HepG2 (cell line): ENCODE measurements at regions not wholly inside any gene's neighbourhood (a gene's known extent, or its start where the extent isn't known, plus 50 kb on each side); places are given as distances from the start of the nearest gene placed in this dataset.

Experiments used
- ATAC-seq: fragments of 200-7000 bp; cut with Tn5 transposase; 3 replicates; pipeline ENCODE4 v1.9.1; 2020; ENCODE audit warnings: mild to moderate bottlenecking, moderate library complexity
- BruUV-seq: library from RNA; stranded (reverse); fragments of 400-500 nt; replicated peaks from 2 replicates; lab custom pipeline; 2021; lab: Mats Ljungman, UMichigan
- CTCF ChIA-PET: fragments of 300-600 bp; formaldehyde crosslinking; extraction: SDS; loops from one replicate; lab custom pipeline; 2021; ENCODE audit warnings: low total read pairs, inconsistent platforms, low intra/inter-chr PET ratio; lab: Yijun Ruan, JAX
- POLR2A ChIA-PET: fragments of 350-600 bp; sonication (Branson Sonifier 250); formaldehyde crosslinking; loops from one replicate; lab custom pipeline; 2020; ENCODE audit warnings: antibody characterized with exemption, inconsistent platforms; lab: Yijun Ruan, JAX
- DNase-seq: peaks from one replicate; pipeline ENCODE4 v3.0.0-alpha.2; 2015; ENCODE audit warnings: low spot score
- FAIRE-seq: peaks from 3 replicates; lab custom pipeline; 2011; peaks lifted over from hg19 to GRCh38; lab: Jason Lieb, UNC
- H2AFZ ChIP-seq: one replicate; pipeline ENCODE4 v1.6.1; 2011; ENCODE audit warnings: low read length, inconsistent platforms
- H3K27ac ChIP-seq: fragments of 300-600 bp; 3 replicates; pipeline ENCODE4 v1.8.0; 2011; ENCODE audit warnings: mixed run types, mild to moderate bottlenecking, mixed read lengths, low read length, inconsistent platforms; ENCODE audit not compliant: insufficient read depth; ENCODE audit errors: extremely low read length
- H3K27me3 ChIP-seq, 2 experiments: fragments of 200-600 bp in 1 of 2; 2 replicates in 1 of 2; 3 replicates in 1 of 2; pipeline versions ENCODE4 v1.6.0 to v1.8.0; 2011; ENCODE audit warnings: low read length in 2 of 2, mild to moderate bottlenecking in 2 of 2, moderate library complexity in 2 of 2, inconsistent platforms in 1 of 2; ENCODE audit not compliant: insufficient read depth in 2 of 2, control insufficient read depth in 1 of 2
- H3K36me3 ChIP-seq, 2 experiments: fragments of 200-600 bp in 1 of 2; replicated peaks in 1 of 2; 2 replicates in 1 of 2; 3 replicates in 1 of 2; pipeline versions ENCODE4 v1.5.1 to v1.8.0; 2011; ENCODE audit warnings: low read length in 2 of 2, inconsistent platforms in 1 of 2; ENCODE audit not compliant: insufficient read depth in 2 of 2, control insufficient read depth in 1 of 2
- H3K4me1 ChIP-seq: 2 replicates; pipeline ENCODE4 v1.5.1; 2012; ENCODE audit warnings: low read length, inconsistent platforms; ENCODE audit not compliant: insufficient read depth
- H3K4me2 ChIP-seq: 2 replicates; pipeline ENCODE4 v1.6.0; 2011; ENCODE audit warnings: low read depth, low read length, inconsistent platforms
- H3K4me3 ChIP-seq, 3 experiments: fragments of 200-600 bp in 1 of 3; sonication (generic), shearing (Covaris generic) in 1 of 3; replicated peaks in 1 of 3; 2 replicates each; pipeline ENCODE4 v1.5.1; 2011 to 2016; ENCODE audit warnings: low read length in 3 of 3, inconsistent platforms in 2 of 3, low read depth in 2 of 3, mild to moderate bottlenecking in 2 of 3, control low read depth in 1 of 3, mixed read lengths in 1 of 3; ENCODE audit not compliant: insufficient read depth in 1 of 3
- H3K79me2 ChIP-seq: one replicate; pipeline ENCODE4 v1.6.1; 2011; ENCODE audit warnings: low read length, inconsistent platforms; ENCODE audit not compliant: insufficient read depth
- H3K9ac ChIP-seq: 2 replicates; pipeline ENCODE4 v1.6.0; 2011; ENCODE audit warnings: mild to moderate bottlenecking, low read depth, low read length, inconsistent platforms; ENCODE audit not compliant: insufficient read depth
- H3K9me3 ChIP-seq: 2 replicates; pipeline ENCODE4 v1.5.1; 2012; ENCODE audit warnings: mild to moderate bottlenecking, low read length
- H4K20me1 ChIP-seq: 2 replicates; pipeline ENCODE4 v1.6.0; 2011; ENCODE audit warnings: inconsistent platforms, mild to moderate bottlenecking, low read length, moderate library complexity; ENCODE audit not compliant: insufficient read depth
- CBFB ChIP-seq: sonication (generic); formaldehyde crosslinking; IDR thresholded peaks from 2 replicates; pipeline ENCODE4 v1.4.0; 2020; ENCODE audit warnings: missing genetic modification reagents
- CHD2 ChIP-seq: IDR thresholded peaks from 2 replicates; pipeline ENCODE4 v1.6.1; 2011; ENCODE audit warnings: low read depth, low read length, improper control_type of control experiment
- GABPB1 ChIP-seq: IDR thresholded peaks from 2 replicates; pipeline ENCODE4 v1.6.1; 2016; ENCODE audit warnings: mild to moderate bottlenecking, missing genetic modification reagents, moderate library complexity, missing compliant biosample characterization
- HNRNPUL1 ChIP-seq: fragments of 200-400 bp; formaldehyde crosslinking; IDR thresholded peaks from 2 replicates; pipeline ENCODE4 v1.6.1; 2017; ENCODE audit warnings: low read depth, mild to moderate bottlenecking, low read length, moderate library complexity
- NPAS2 ChIP-seq: sonication (generic); formaldehyde crosslinking; IDR thresholded peaks from 2 replicates; pipeline ENCODE4 v1.8.0; 2022; ENCODE audit warnings: mild to moderate bottlenecking, missing genetic modification reagents, borderline replicate concordance
- POLR2A ChIP-seq, 2 experiments: IDR thresholded peaks; 2 replicates each; pipeline ENCODE4 v1.6.1; 2011; ENCODE audit warnings: low read depth in 2 of 2, low read length in 2 of 2, mild to moderate bottlenecking in 1 of 2, moderate library complexity in 1 of 2; ENCODE audit not compliant: insufficient read depth in 1 of 2
- RNF2 ChIP-seq: fragments of 450-650 bp; conservative IDR thresholded peaks from 2 replicates; pipeline ENCODE4 v1.6.1; 2016; ENCODE audit warnings: low read depth
- STAG1 ChIP-seq: sonication (generic); formaldehyde crosslinking; IDR thresholded peaks from 2 replicates; pipeline ENCODE4 v1.4.0; 2020; ENCODE audit warnings: missing genetic modification reagents
- ZBTB7B ChIP-seq: sonication (generic); formaldehyde crosslinking; IDR thresholded peaks from 2 replicates; pipeline ENCODE4 v1.4.0; 2020; ENCODE audit warnings: missing genetic modification reagents
- ZNF350 ChIP-seq: sonication (generic); formaldehyde crosslinking; IDR thresholded peaks from 2 replicates; pipeline ENCODE4 v1.4.0; 2020; ENCODE audit warnings: mild to moderate bottlenecking, low read depth, missing genetic modification reagents, borderline replicate concordance
- ZNF446 ChIP-seq: sonication (generic); formaldehyde crosslinking; IDR thresholded peaks from 2 replicates; pipeline ENCODE4 v1.5.0; 2020; ENCODE audit warnings: mild to moderate bottlenecking, missing genetic modification reagents
- ZNF572 ChIP-seq: sonication (generic); formaldehyde crosslinking; IDR thresholded peaks from 2 replicates; pipeline ENCODE4 v1.5.1; 2020; ENCODE audit warnings: mild to moderate bottlenecking, missing genetic modification reagents
- ZNF670 ChIP-seq: sonication (generic); formaldehyde crosslinking; IDR thresholded peaks from 2 replicates; pipeline ENCODE4 v1.8.0; 2022; ENCODE audit warnings: mild to moderate bottlenecking, missing genetic modification reagents, borderline replicate concordance
- WGBS: methylation state at CpG from one replicate; pipeline ENCODE4 v1.1.6; 2017; ENCODE audit warnings: low lambda C conversion rate; 5-methylcytosine and 5-hydroxymethylcytosine counted together
- in situ Hi-C: cut with HindIII; loops from 2 replicates; pipeline ENCODE4 v1.10.0; 2017; ENCODE audit warnings: low pct_unique_long_range_greater_than_20kb; ENCODE audit not compliant: extremely low pct_ligation_motif_present
- intact Hi-C: fragments of 100-400 bp; cut with micrococcal nuclease; formaldehyde crosslinking; loops from one replicate; pipeline ENCODE4 v1.10.0; 2022; ENCODE audit not compliant: unreplicated experiment
- TF ChIP-seq, protein P1 (sequence below), 2 experiments: fragments of 450-650 bp in 1 of 2; sonication (generic) in 1 of 2; formaldehyde crosslinking in 1 of 2; IDR thresholded peaks; 2 replicates each; pipeline versions ENCODE4 v1.6.1 to v1.8.0; 2016 to 2022; ENCODE audit warnings: antibody characterized with exemption in 1 of 2, mild to moderate bottlenecking in 1 of 2, missing genetic modification reagents in 1 of 2
- TF ChIP-seq, protein P2 (sequence below): sonication (generic); formaldehyde crosslinking; IDR thresholded peaks from 2 replicates; pipeline ENCODE4 v1.4.0; 2020; ENCODE audit warnings: missing genetic modification reagents

DNA sequence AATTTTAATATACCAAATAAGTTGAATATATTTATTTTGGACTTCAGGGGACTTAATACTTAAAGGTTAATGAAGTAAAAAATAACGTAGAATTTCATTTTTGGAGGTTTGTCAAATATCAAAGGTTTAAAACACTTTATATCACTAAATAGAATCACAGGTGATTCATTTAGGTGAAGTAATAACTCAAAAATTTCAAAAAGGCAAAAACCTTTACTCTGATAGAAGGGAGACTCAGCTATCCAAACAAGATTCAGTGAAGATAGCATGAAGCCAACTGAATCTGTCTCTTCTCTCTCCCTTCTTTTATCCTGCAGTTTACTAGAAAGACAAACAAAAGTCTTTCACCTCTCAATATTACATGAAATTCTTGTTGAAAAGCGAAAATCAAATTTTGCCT is 110.2 kb upstream of the CYSLTR1 start (continued):
- TF ChIP-seq, protein P1, sequence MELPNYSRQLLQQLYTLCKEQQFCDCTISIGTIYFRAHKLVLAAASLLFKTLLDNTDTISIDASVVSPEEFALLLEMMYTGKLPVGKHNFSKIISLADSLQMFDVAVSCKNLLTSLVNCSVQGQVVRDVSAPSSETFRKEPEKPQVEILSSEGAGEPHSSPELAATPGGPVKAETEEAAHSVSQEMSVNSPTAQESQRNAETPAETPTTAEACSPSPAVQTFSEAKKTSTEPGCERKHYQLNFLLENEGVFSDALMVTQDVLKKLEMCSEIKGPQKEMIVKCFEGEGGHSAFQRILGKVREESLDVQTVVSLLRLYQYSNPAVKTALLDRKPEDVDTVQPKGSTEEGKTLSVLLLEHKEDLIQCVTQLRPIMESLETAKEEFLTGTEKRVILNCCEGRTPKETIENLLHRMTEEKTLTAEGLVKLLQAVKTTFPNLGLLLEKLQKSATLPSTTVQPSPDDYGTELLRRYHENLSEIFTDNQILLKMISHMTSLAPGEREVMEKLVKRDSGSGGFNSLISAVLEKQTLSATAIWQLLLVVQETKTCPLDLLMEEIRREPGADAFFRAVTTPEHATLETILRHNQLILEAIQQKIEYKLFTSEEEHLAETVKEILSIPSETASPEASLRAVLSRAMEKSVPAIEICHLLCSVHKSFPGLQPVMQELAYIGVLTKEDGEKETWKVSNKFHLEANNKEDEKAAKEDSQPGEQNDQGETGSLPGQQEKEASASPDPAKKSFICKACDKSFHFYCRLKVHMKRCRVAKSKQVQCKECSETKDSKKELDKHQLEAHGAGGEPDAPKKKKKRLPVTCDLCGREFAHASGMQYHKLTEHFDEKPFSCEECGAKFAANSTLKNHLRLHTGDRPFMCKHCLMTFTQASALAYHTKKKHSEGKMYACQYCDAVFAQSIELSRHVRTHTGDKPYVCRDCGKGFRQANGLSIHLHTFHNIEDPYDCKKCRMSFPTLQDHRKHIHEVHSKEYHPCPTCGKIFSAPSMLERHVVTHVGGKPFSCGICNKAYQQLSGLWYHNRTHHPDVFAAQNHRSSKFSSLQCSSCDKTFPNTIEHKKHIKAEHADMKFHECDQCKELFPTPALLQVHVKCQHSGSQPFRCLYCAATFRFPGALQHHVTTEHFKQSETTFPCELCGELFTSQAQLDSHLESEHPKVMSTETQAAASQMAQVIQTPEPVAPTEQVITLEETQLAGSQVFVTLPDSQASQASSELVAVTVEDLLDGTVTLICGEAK (IDR thresholded peaks at IDR 0.05), result no peak
- TF ChIP-seq, protein P1 (CRISPR knock-in tag; IDR thresholded peaks at IDR 0.05), result no peak
- TF ChIP-seq CHD2 (no peak), POLR2A (IDR thresholded peaks at IDR 0.05; ENCODE audit: insufficient read depth in 1 of 2, low read depth in 2 of 2, low read length in 2 of 2) (no peak), ZNF572 (CRISPR knock-in tag) (no peak)
- TF ChIP-seq, all 625 proteins: peak for 0

DNA sequence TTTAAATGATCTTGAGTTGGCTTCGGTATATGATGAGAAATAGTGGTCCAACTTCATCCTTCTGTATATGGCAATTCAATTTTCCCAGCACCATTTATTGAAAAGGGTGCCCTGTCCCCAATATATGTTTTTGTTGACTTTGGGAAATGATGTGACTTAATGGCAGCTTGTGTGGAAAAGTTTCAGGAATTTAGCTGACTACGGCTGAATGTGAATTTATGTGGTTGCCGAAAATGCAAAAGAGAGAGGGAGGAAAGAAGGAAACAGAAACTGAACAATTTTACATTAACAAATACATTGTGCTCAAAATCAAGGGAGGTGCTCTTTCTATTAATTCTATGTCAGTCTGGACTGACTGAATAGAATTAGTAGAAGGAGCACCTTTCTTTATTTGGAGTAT is 101.8 kb upstream of the CYSLTR1 start:
- 63% methylated on average over 3 of the region's 3 CpGs for WGBS
- H2AFZ ChIP-seq, result no peak overlapping the region
- no peaks in the 10 kb centered on the region for H3K36me3 ChIP-seq
- no peaks in the 10 kb centered on the region for H4K20me1 ChIP-seq
- ChIA-PET CTCF (no interaction called here), POLR2A (no interaction called here)
- no peaks in the 10 kb centered on the region for H3K79me2 ChIP-seq
- in situ Hi-C loops, result no loop called here
- no TSS peak for BruUV-seq
- FAIRE-seq (no peak), DNase-seq (no peak), ATAC-seq (no peak)
- H3K9me3 ChIP-seq, result no peaks in the 10 kb centered on the region
- H3K27ac ChIP-seq, result no peak overlapping the region
- H3K4me3 ChIP-seq, result no peak overlapping the region
- no peaks in the 10 kb centered on the region for H3K27me3 ChIP-seq
- H3K4me1 ChIP-seq, result no peaks in the 10 kb centered on the region
- intact Hi-C loops, result no loop called here
- no peak overlapping the region for H3K4me2 ChIP-seq
- no peak overlapping the region for H3K9ac ChIP-seq
- TF ChIP-seq ZNF670 (CRISPR knock-in tag) (no peak), ZNF446 (no peak), NPAS2 (no peak), STAG1 (no peak), ZNF350 (CRISPR knock-in tag) (no peak), CBFB (CRISPR knock-in tag) (no peak), ZBTB7B (CRISPR knock-in tag) (no peak), RNF2 (no peak), GABPB1 (CRISPR knock-in tag) (no peak), HNRNPUL1 (no peak)
- TF ChIP-seq, protein P2, sequence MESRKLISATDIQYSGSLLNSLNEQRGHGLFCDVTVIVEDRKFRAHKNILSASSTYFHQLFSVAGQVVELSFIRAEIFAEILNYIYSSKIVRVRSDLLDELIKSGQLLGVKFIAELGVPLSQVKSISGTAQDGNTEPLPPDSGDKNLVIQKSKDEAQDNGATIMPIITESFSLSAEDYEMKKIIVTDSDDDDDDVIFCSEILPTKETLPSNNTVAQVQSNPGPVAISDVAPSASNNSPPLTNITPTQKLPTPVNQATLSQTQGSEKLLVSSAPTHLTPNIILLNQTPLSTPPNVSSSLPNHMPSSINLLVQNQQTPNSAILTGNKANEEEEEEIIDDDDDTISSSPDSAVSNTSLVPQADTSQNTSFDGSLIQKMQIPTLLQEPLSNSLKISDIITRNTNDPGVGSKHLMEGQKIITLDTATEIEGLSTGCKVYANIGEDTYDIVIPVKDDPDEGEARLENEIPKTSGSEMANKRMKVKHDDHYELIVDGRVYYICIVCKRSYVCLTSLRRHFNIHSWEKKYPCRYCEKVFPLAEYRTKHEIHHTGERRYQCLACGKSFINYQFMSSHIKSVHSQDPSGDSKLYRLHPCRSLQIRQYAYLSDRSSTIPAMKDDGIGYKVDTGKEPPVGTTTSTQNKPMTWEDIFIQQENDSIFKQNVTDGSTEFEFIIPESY (CRISPR knock-in tag), result no peak
